Osteoblast (primary cell): ENCODE measurements at regions not wholly inside any gene's neighbourhood (a gene's known extent, or its start where the extent isn't known, plus 50 kb on each side); places are given as distances from the start of the nearest gene placed in this dataset.

Experiments
- DNase-seq: peaks from one replicate; pipeline ENCODE4 v3.0.0; 2011; ENCODE audit warnings: low spot score, mixed read lengths; ENCODE audit not compliant: insufficient read length; ENCODE audit errors: missing footprints
- H2AFZ ChIP-seq: 2 replicates; pipeline ENCODE4 v1.6.0; 2011; ENCODE audit warnings: mild to moderate bottlenecking, low read length
- H3K27ac ChIP-seq: 2 replicates; pipeline ENCODE4 v1.5.1; 2011; ENCODE audit warnings: mild to moderate bottlenecking, low read depth, low read length, moderate library complexity
- H3K27me3 ChIP-seq: 2 replicates; pipeline ENCODE4 v1.6.0; 2012; ENCODE audit warnings: mild to moderate bottlenecking, control low read depth, inconsistent platforms, low read length, moderate library complexity; ENCODE audit not compliant: insufficient read depth
- H3K36me3 ChIP-seq: 2 replicates; pipeline ENCODE4 v1.5.1; 2011; ENCODE audit warnings: mild to moderate bottlenecking, low read length, control low read depth, moderate library complexity; ENCODE audit not compliant: insufficient read depth
- H3K4me1 ChIP-seq: 2 replicates; pipeline ENCODE4 v1.5.1; 2011; ENCODE audit warnings: mild to moderate bottlenecking, low read length, control low read depth, moderate library complexity; ENCODE audit not compliant: insufficient read depth
- H3K4me2 ChIP-seq: 2 replicates; pipeline ENCODE4 v1.6.0; 2011; ENCODE audit warnings: mild to moderate bottlenecking, low read length; ENCODE audit not compliant: insufficient read depth
- H3K4me3 ChIP-seq: fragments of 200-600 bp; sonication (generic); 3 replicates; pipeline ENCODE4 v1.5.1; 2012; ENCODE audit warnings: mild to moderate bottlenecking, low read length, inconsistent platforms; ENCODE audit not compliant: insufficient read depth
- H3K79me2 ChIP-seq: 2 replicates; pipeline ENCODE4 v1.6.0; 2012; ENCODE audit warnings: mild to moderate bottlenecking, low read length, control low read depth, inconsistent platforms; ENCODE audit not compliant: insufficient read depth
- H3K9me3 ChIP-seq: 2 replicates; pipeline ENCODE4 v1.5.1; 2011; ENCODE audit warnings: low read depth, low read length, control low read depth
- H4K20me1 ChIP-seq: 2 replicates; pipeline ENCODE4 v1.6.0; 2012; ENCODE audit warnings: mild to moderate bottlenecking, low read length, control low read depth; ENCODE audit not compliant: insufficient read depth
- CTCF ChIP-seq: IDR thresholded peaks from 2 replicates; pipeline ENCODE4 v1.5.1; 2011; ENCODE audit warnings: mild to moderate bottlenecking, low read depth, low read length, moderate library complexity; ENCODE audit errors: extremely low read depth

- TF ChIP-seq CTCF, result no peak
- DNase-seq, result no peak
- no peaks in the 10 kb centered on the region for H3K79me2 ChIP-seq
- H3K9me3 ChIP-seq, result peaks cover 4% of the 10 kb centered on the region
- no peak overlapping the region for H3K4me2 ChIP-seq
- H3K4me1 ChIP-seq, result no peaks in the 10 kb centered on the region
- no peak overlapping the region for H3K27ac ChIP-seq
- no peaks in the 10 kb centered on the region for H4K20me1 ChIP-seq
- H3K27me3 ChIP-seq, result no peaks in the 10 kb centered on the region
- no peak overlapping the region for H3K4me3 ChIP-seq
- H2AFZ ChIP-seq, result no peak overlapping the region
- H3K36me3 ChIP-seq, result no peaks in the 10 kb centered on the region
Observed at GRCh38 chr2:80869858-80870438, 565.4 kb upstream of the LRRTM1 start.

- H3K36me3 ChIP-seq, result no peaks in the 10 kb centered on the region
- H3K27me3 ChIP-seq, result no peaks in the 10 kb centered on the region
- no peaks in the 10 kb centered on the region for H3K79me2 ChIP-seq
- no peak overlapping the region for H3K27ac ChIP-seq
- H3K4me2 ChIP-seq, result no peak overlapping the region
- no peak for TF ChIP-seq CTCF
- no peak for DNase-seq
- no peaks in the 10 kb centered on the region for H4K20me1 ChIP-seq
- H3K9me3 ChIP-seq, result peaks cover 4% of the 10 kb centered on the region
- H3K4me3 ChIP-seq, result no peak overlapping the region
- H3K4me1 ChIP-seq, result no peaks in the 10 kb centered on the region
- H2AFZ ChIP-seq, result no peak overlapping the region
Observed at GRCh38 chr2:80863147-80863714, 558.7 kb upstream of the LRRTM1 start.

- no peak for DNase-seq
- H3K27me3 ChIP-seq, result no peaks in the 10 kb centered on the region
- H3K36me3 ChIP-seq, result no peaks in the 10 kb centered on the region
- H3K4me3 ChIP-seq, result no peak overlapping the region
- H3K79me2 ChIP-seq, result no peaks in the 10 kb centered on the region
- H3K4me1 ChIP-seq, result no peaks in the 10 kb centered on the region
- no peak overlapping the region for H2AFZ ChIP-seq
- no peak overlapping the region for H3K4me2 ChIP-seq
- no peak for TF ChIP-seq CTCF
- H4K20me1 ChIP-seq, result no peaks in the 10 kb centered on the region
- no peak overlapping the region for H3K27ac ChIP-seq
- peaks cover 5% of the 10 kb centered on the region for H3K9me3 ChIP-seq
Observed at GRCh38 chr2:80858965-80859364, 554.4 kb upstream of the LRRTM1 start.

- Histone ChIP-seq H3K4me1 (no peaks in the 10 kb centered on the region), H3K27ac (no peak overlapping the region), H3K4me2 (no peak overlapping the region), H3K4me3 (no peak overlapping the region), H3K9me3 (peaks cover 2% of the 10 kb centered on the region), H3K27me3 (no peaks in the 10 kb centered on the region), H3K36me3 (no peaks in the 10 kb centered on the region), H4K20me1 (no peaks in the 10 kb centered on the region), H2AFZ (no peak overlapping the region), H3K79me2 (no peaks in the 10 kb centered on the region)
- no peak for TF ChIP-seq CTCF
- DNase-seq, result no peak
Observed at GRCh38 chr2:80856227-80856626, 551.7 kb upstream of the LRRTM1 start.
